ENCODE measurements at regions not wholly inside any gene's neighbourhood (a gene's known extent, or its start where the extent isn't known, plus 50 kb on each side); places are given as distances from the start of the nearest gene placed in this dataset.

GRCh38 chr10:62643606-62644587 is 160.6 kb upstream of the ADO start:
- TF ChIP-seq FOXM1 (IDR thresholded peaks at IDR 0.05; ENCODE audit: borderline replicate concordance) = no peak
- no peak for TF ChIP-seq ARNT (IDR thresholded peaks at IDR 0.05)
